AG09309 (cell line): ENCODE measurements at regions not wholly inside any gene's neighbourhood (a gene's known extent, or its start where the extent isn't known, plus 50 kb on each side); places are given as distances from the start of the nearest gene placed in this dataset.

Experiments used
- DNase-seq: peaks from one replicate; pipeline ENCODE4 v3.0.0-alpha.2; 2010; ENCODE audit warnings: low read depth
- H3K4me3 ChIP-seq: 2 replicates; pipeline ENCODE4 v1.5.1; 2011; ENCODE audit warnings: mild to moderate bottlenecking, low read depth, low read length, moderate library complexity; ENCODE audit not compliant: control insufficient read depth
- TF ChIP-seq, protein P1 (sequence below): IDR thresholded peaks from 2 replicates; pipeline ENCODE4 v1.5.1; 2011; ENCODE audit warnings: mild to moderate bottlenecking, low read depth, low read length, inconsistent platforms; ENCODE audit not compliant: insufficient read depth, control insufficient read depth; ENCODE audit errors: missing control alignments

DNA sequence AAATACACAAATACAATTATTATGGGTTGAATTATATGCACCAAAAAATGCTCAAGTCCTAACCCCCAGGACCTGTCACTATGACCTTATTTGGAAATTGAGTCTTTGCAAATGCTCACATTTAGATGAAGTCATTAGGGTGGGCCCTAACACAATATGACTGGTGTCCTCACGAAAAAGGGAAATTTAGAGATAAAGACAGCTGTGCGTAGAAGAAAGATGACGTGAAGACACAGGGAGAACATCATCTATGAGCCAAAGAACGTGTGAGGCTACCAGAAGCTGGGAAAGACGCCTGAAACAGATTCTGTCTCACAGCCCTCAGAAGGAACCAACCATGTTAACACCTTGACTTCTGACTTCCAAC is 259.2 kb downstream of the EMP1 start:
- TF ChIP-seq, protein P1, sequence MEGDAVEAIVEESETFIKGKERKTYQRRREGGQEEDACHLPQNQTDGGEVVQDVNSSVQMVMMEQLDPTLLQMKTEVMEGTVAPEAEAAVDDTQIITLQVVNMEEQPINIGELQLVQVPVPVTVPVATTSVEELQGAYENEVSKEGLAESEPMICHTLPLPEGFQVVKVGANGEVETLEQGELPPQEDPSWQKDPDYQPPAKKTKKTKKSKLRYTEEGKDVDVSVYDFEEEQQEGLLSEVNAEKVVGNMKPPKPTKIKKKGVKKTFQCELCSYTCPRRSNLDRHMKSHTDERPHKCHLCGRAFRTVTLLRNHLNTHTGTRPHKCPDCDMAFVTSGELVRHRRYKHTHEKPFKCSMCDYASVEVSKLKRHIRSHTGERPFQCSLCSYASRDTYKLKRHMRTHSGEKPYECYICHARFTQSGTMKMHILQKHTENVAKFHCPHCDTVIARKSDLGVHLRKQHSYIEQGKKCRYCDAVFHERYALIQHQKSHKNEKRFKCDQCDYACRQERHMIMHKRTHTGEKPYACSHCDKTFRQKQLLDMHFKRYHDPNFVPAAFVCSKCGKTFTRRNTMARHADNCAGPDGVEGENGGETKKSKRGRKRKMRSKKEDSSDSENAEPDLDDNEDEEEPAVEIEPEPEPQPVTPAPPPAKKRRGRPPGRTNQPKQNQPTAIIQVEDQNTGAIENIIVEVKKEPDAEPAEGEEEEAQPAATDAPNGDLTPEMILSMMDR, result no peak

DNA sequence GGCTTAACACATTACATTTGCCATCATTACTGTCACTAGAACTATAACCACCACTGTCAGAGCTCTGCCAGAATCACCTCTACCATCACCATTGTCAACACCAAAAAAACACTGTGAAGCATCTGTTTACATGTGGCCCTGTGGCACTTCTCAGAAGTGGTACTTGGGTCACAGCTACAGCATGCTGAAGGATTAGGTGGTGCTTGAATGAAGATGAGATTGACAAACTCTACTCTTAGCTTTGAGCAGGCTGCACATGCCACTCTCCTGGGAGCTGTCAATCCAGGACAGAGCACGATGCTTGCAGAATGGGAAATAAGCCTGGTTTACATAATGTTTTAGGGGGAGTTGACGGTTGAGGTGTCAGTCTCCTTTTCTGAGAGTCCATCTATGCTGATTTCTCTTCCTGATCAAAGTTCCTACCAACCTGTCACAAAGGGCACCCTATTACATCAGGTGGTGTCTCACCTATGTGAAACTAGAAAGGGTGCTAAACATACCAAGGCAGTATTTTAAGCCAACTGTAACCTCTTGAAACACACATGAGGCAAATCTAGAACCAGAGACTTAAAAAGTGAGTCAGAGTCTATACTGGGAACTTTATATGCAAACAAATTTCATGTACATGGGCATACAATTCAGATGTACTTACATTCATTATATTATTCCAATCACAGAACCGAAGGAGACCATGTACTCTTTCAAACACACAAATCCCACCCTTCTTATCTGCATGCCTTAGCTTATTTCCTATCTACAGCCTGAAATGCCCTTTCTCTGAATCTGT is 258.7 kb downstream of the EMP1 start:
- no peak for DNase-seq

More for the DNA sequence above, 259.2 kb downstream of the EMP1 start:
- no peak for DNase-seq
- H3K4me3 ChIP-seq, result no peak overlapping the region

DNA sequence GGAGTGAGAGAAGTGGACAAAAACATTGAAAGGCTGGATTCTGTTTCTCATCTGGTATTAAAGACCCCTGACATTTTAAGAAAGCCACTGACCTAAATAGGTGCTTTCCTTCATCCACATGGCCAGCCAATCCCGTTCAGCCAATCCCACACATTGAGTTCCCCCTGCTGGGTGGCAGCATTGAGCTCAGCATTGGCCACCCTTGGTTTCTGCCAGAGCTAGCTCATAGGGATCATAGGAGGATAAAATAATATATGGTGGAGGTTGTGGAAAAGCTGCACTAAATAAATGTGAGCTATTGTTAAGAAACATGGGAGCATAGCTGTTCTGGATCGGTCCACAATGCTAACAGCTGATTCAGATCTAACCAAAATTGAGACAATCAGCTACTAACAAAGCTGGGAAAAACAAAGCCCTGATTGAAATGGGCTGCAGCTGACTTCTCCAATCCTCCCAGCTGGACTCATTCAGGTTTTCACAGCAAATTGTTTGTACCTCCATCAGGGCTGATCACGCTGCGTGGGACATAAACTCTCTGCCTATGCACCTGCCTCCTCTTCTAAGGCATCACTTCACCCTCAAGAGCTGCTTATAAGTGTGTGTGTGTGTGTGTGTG is 256.5 kb downstream of the EMP1 start:
- TF ChIP-seq, protein P1, result no peak
- no peak for DNase-seq
- H3K4me3 ChIP-seq, result no peak overlapping the region

More for the DNA sequence above, 258.7 kb downstream of the EMP1 start:
- no peak overlapping the region for H3K4me3 ChIP-seq
- TF ChIP-seq, protein P1, result no peak

DNA sequence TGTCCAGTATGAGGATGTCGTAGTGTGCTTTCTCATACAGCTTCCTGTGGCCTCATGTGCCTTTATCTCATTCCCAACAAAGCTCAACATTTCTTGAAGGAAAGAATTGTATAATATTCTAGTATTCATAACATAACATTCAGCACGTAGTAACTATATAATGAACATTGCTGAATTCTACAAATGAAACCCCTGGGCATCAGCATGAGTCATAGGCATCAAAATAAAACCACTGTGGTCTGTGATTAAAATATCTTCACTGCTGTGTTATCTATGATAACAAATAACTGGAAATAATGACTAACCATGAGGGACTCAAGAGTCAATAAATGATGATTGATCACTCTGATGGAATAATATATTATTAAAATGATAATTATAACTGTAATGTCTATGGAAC is 255.2 kb downstream of the EMP1 start:
- H3K4me3 ChIP-seq, result no peak overlapping the region
- TF ChIP-seq, protein P1, result no peak
- DNase-seq, result no peak

DNA sequence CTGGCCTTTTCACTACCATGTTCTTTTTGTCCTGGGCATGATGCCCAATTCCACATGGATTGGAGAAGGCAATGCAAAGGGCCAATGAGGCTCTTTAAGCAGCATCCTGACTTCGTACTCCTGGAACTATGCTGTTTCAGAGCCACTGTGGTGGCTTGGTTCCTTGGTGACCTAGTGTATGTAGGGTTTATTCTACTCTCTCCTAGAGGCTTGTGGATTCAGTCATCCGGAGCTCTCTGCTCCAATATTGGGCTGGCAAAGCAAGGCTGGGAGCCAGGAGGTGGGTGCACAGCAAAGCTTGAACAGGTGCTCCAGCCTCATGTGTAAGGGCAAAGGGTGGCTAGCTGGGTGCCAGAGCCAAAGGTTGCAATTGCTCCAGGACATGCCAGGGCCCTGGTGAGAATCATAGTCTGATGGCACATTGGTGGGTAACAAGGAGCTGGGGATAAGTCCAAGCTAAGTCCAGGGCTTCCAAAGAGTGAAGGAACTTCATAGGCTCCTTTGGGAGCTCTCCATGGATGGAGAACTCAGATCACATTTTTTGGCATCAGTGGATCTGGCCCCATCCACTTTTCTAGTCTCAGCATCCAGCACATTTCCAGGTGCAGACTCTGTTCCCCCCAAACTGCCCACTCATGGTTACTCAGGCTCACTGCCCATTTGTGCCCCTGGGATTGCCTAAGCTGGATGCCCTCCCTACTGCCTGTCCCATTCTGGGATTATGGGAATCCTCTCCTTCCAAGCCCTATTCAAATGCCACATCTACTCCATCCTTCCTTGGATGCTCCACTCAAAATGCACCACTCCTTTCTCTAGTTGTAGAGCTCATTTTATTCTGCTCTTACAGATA is 253.9 kb downstream of the EMP1 start:
- H3K4me3 ChIP-seq, result no peak overlapping the region
- no peak for DNase-seq
- TF ChIP-seq, protein P1, result no peak

DNA sequence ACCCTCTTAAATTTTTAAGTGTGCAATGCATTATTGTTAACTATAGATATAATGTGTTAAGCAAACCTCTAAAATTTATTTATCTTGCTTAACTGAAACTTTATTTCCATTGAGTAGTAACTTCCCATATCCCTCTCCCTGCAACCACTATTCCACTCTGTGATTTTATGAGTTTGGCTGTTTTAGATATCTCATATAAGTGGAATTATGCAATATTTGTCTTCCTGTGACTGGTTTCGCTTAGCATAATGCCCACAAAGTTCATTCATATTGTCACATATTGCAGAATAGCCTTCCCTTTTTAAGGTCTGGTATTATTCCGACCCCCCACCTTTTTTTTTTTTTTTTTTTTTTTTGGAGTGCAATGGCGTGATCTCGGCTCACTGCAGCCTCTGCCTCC is 247.6 kb downstream of the EMP1 start:
- DNase-seq, result no peak
- H3K4me3 ChIP-seq, result no peak overlapping the region
- TF ChIP-seq, protein P1, result no peak
